Esophagus squamous epithelium (tissue), 4 donors: ENCODE measurements at regions not wholly inside any gene's neighbourhood (a gene's known extent, or its start where the extent isn't known, plus 50 kb on each side); places are given as distances from the start of the nearest gene placed in this dataset.

Source experiments
- CTCF ChIP-seq, 6 experiments: fragments of 450-650 bp in 4 of 6; fragments of 200-600 bp in 2 of 6; sonication (generic) in 2 of 6; IDR thresholded peaks; one replicate each; pipeline ENCODE4 v1.5.1; 2016 to 2019; ENCODE audit warnings: antibody characterized with exemption in 6 of 6, mild to moderate bottlenecking in 4 of 6, moderate library complexity in 4 of 6
- POLR2A ChIP-seq, 4 donors: fragments of 450-650 bp; IDR thresholded peaks; one replicate each; pipeline ENCODE4 v1.6.1; 2017; ENCODE audit warnings: antibody characterized with exemption in 4 of 4, mild to moderate bottlenecking in 4 of 4, moderate library complexity in 3 of 4

GRCh38 chr3:36175113-36175812, 205.0 kb upstream of the STAC start:
- no peak for TF ChIP-seq CTCF (IDR thresholded peaks at IDR 0.05)
- no peak for TF ChIP-seq POLR2A (IDR thresholded peaks at IDR 0.05)
